Spleen (tissue), 11 donors: ENCODE measurements at regions not wholly inside any gene's neighbourhood (a gene's known extent, or its start where the extent isn't known, plus 50 kb on each side); places are given as distances from the start of the nearest gene placed in this dataset.
"Not testable (repeated sequence)": the region's sequence is repeated elsewhere in the genome, so short reads cannot be mapped to it uniquely, and the experiment has no call there.

Experiments used
- DNase-seq: peaks from one replicate; pipeline ENCODE4 v3.0.0-alpha.2; 2020
- H3K27ac ChIP-seq, 8 donors: fragments of 200-600 bp; sonication (generic) in 7 of 8; 1 replicate in 4 of 8; 2 replicates in 4 of 8; pipeline versions ENCODE4 v1.5.0 to v1.8.0; 2016 to 2021; ENCODE audit warnings: inconsistent platforms in 4 of 8, mild to moderate bottlenecking in 4 of 8, moderate library complexity in 1 of 8
- H3K27me3 ChIP-seq, 7 donors: fragments of 200-600 bp; sonication (generic) in 6 of 7; replicated peaks in 1 of 7; 1 replicate in 4 of 7; 2 replicates in 3 of 7; pipeline versions ENCODE4 v1.5.0 to v1.8.0; 2016 to 2021; ENCODE audit warnings: inconsistent platforms in 3 of 7, mild to moderate bottlenecking in 1 of 7
- H3K36me3 ChIP-seq, 6 donors: fragments of 200-600 bp; sonication (generic) in 5 of 6; 1 replicate in 4 of 6; 2 replicates in 2 of 6; pipeline versions ENCODE4 v1.5.0 to v1.8.0; 2016 to 2021; ENCODE audit warnings: inconsistent platforms in 2 of 6
- H3K4me1 ChIP-seq, 6 donors: fragments of 200-600 bp; sonication (generic) in 5 of 6; 1 replicate in 3 of 6; 2 replicates in 3 of 6; pipeline versions ENCODE4 v1.5.0 to v1.8.0; 2016 to 2021; ENCODE audit warnings: inconsistent platforms in 3 of 6
- H3K4me3 ChIP-seq, 8 donors: fragments of 200-600 bp; sonication (generic) in 7 of 8; 1 replicate in 4 of 8; 2 replicates in 4 of 8; pipeline versions ENCODE4 v1.5.0 to v1.8.0; 2016 to 2021; ENCODE audit warnings: inconsistent platforms in 4 of 8, mild to moderate bottlenecking in 4 of 8, moderate library complexity in 2 of 8
- H3K9me3 ChIP-seq, 8 donors: fragments of 200-600 bp; sonication (generic) in 7 of 8; 1 replicate in 4 of 8; 2 replicates in 4 of 8; pipeline versions ENCODE4 v1.5.0 to v1.8.0; 2016 to 2021; ENCODE audit warnings: inconsistent platforms in 4 of 8
- POLR2A ChIP-seq, 3 donors: fragments of 450-650 bp; IDR thresholded peaks; one replicate each; pipeline ENCODE4 v1.5.1; 2017; ENCODE audit warnings: antibody characterized with exemption in 3 of 3, mild to moderate bottlenecking in 1 of 3
- POLR2AphosphoS5 ChIP-seq, 3 donors: sonication (generic); formaldehyde crosslinking; IDR thresholded peaks; one replicate each; pipeline ENCODE4 v1.5.1; 2017; ENCODE audit warnings: antibody characterized with exemption in 3 of 3
- WGBS, 5 donors: extraction: QIAGEN DNeasy Blood & Tissue Kit in 3 of 5; methylation state at CpG; one replicate each; pipeline versions ENCODE4 v1.1.5 to v1.1.7; 2013 to 2018; 5-methylcytosine and 5-hydroxymethylcytosine counted together
- intact Hi-C: fragments of 100-400 bp; cut with DNase I; formaldehyde crosslinking; loops from one replicate; pipeline ENCODE4 v1.15.0; 2023; ENCODE audit warnings: low total_unique reads
- TF ChIP-seq, protein P1 (sequence below), 11 experiments: fragments of 200-600 bp in 7 of 11; fragments of 450-650 bp in 4 of 11; sonication (generic) in 4 of 11; IDR thresholded peaks in 8 of 11; conservative IDR thresholded peaks in 3 of 11; 1 replicate in 7 of 11; 2 replicates in 4 of 11; pipeline versions ENCODE4 v1.4.0 to v1.8.0; 2016 to 2021; ENCODE audit warnings: antibody characterized with exemption in 11 of 11, inconsistent platforms in 4 of 11, mild to moderate bottlenecking in 1 of 11
- donor health status: healthy with polysubstance abuse.
- donor health status: DM: no; HTN: no; CAD: no; lungs with moderate emphysema.
- donor health status: DM: no; HTN: no; CAD: no.
- donor health status: Bipolar disorder and iron deficiency.
- donor health status: healthy.
- donor health status: DM: no; HTN: no; CAD: no.
- donor health status: DM: yes; HTN: yes; CAD: no.

DNA sequence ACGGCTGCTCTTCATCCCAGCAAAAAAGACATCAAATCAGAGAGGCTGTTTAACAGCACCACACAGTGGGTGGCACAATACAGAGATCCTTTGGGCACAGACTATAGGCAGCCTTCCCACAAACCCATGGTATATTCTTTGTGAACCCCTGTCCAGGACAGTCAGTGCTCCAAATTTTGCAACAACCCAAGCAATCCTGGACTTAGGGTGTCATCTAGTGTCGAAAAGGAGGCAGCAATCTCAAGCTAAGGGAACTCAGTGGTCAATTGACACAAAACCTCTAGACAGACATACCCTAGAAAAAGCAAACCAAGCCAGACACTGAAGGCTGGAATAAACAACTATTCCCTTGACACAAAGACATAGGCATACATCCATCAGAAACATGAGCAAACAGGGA is 137.4 kb downstream of the BMP15 start:
- Histone ChIP-seq H3K27me3 (peaks cover 0 to 4% (median 0%) of the 10 kb centered on the region in 7 donors), H3K27ac (no peak overlapping the region), H3K9me3 (no peaks in the 10 kb centered on the region), H3K4me1 (no peaks in the 10 kb centered on the region), H3K36me3 (no peaks in the 10 kb centered on the region), H3K4me3 (no peak overlapping the region)
- TF ChIP-seq POLR2A (IDR thresholded peaks at IDR 0.05), result no peak
- no peak for TF ChIP-seq POLR2AphosphoS5 (IDR thresholded peaks at IDR 0.05)
- TF ChIP-seq, protein P1, sequence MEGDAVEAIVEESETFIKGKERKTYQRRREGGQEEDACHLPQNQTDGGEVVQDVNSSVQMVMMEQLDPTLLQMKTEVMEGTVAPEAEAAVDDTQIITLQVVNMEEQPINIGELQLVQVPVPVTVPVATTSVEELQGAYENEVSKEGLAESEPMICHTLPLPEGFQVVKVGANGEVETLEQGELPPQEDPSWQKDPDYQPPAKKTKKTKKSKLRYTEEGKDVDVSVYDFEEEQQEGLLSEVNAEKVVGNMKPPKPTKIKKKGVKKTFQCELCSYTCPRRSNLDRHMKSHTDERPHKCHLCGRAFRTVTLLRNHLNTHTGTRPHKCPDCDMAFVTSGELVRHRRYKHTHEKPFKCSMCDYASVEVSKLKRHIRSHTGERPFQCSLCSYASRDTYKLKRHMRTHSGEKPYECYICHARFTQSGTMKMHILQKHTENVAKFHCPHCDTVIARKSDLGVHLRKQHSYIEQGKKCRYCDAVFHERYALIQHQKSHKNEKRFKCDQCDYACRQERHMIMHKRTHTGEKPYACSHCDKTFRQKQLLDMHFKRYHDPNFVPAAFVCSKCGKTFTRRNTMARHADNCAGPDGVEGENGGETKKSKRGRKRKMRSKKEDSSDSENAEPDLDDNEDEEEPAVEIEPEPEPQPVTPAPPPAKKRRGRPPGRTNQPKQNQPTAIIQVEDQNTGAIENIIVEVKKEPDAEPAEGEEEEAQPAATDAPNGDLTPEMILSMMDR (IDR thresholded peaks at IDR 0.05 in 8 of 11, conservative IDR thresholded peaks at IDR 0.05 in 3 of 11), result no peak
- no peak for DNase-seq
- WGBS, 5 donors, result 43 to 100% (median 71%) methylated on average over 1 to 2 of the region's 2 CpGs
- intact Hi-C loops, result no loop called here

DNA sequence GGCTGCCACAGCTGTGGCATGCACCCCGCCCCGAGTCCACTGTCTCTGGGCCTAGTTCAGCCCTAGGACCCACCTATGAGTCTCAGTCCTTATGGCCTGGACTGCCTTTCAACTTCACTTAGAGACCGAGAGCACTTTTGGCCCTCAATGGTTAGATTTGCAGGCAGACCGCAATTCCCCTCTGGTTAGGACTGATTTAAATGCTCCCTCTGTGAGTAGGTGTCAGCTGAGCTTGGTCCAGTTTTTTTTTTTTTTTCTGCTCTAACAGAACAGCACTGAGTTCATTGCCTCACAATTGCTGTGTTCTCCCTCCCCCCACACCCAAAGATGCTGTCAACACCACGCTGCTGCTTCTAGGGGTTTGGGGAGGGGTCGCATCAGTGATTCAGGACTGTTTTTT is 143.2 kb downstream of the BMP15 start:
- intact Hi-C loops, result no loop called here
- Histone ChIP-seq H3K4me3 (no peak overlapping the region), H3K27me3 (peaks cover 0 to 7% (median 0%) of the 10 kb centered on the region in 7 donors), H3K36me3 (no peaks in the 10 kb centered on the region), H3K27ac (no peak overlapping the region), H3K9me3 (no peaks in the 10 kb centered on the region), H3K4me1 (no peaks in the 10 kb centered on the region)
- WGBS, 5 donors, result 68 to 96% (median 85%) methylated on average over 6 of the region's 6 CpGs
- TF ChIP-seq POLR2AphosphoS5 (IDR thresholded peaks at IDR 0.05), result no peak
- TF ChIP-seq, protein P1 (IDR thresholded peaks at IDR 0.05 in 8 of 11, conservative IDR thresholded peaks at IDR 0.05 in 3 of 11), result no peak
- no peak for DNase-seq

DNA sequence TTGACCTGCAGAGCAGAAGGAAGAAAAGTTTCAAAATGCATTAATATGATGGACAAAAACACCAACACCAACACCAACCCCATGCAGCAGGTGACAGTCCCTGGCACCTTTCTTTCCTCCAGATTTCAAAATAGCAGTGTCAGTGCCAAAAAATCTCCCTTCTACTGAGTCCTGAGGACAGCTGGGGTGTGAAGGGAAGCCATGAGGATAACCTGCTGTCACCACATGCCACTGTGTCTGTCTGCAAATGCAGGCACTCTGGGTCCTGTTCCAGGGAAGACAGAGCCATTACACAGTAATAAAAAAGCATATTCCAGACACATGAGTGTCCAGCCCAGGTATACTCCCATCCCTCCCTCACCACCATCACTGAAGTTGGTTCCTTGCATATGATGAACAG is 187.5 kb downstream of the BMP15 start:
- no peak overlapping the region for H3K4me3 ChIP-seq
- peaks cover 0 to 6% (median 0%) of the 10 kb centered on the region in 7 donors for H3K27me3 ChIP-seq
- no peaks in the 10 kb centered on the region for H3K36me3 ChIP-seq
- no peak for TF ChIP-seq POLR2A (IDR thresholded peaks at IDR 0.05)
- TF ChIP-seq POLR2AphosphoS5 (IDR thresholded peaks at IDR 0.05), result no peak
- TF ChIP-seq, protein P1 (IDR thresholded peaks at IDR 0.05 in 8 of 11, conservative IDR thresholded peaks at IDR 0.05 in 3 of 11), result no peak
- H3K9me3 ChIP-seq, result no peaks in the 10 kb centered on the region
- intact Hi-C loops, result no loop called here
- no peak for DNase-seq
- no peaks in the 10 kb centered on the region for H3K4me1 ChIP-seq
- no peak overlapping the region for H3K27ac ChIP-seq

DNA sequence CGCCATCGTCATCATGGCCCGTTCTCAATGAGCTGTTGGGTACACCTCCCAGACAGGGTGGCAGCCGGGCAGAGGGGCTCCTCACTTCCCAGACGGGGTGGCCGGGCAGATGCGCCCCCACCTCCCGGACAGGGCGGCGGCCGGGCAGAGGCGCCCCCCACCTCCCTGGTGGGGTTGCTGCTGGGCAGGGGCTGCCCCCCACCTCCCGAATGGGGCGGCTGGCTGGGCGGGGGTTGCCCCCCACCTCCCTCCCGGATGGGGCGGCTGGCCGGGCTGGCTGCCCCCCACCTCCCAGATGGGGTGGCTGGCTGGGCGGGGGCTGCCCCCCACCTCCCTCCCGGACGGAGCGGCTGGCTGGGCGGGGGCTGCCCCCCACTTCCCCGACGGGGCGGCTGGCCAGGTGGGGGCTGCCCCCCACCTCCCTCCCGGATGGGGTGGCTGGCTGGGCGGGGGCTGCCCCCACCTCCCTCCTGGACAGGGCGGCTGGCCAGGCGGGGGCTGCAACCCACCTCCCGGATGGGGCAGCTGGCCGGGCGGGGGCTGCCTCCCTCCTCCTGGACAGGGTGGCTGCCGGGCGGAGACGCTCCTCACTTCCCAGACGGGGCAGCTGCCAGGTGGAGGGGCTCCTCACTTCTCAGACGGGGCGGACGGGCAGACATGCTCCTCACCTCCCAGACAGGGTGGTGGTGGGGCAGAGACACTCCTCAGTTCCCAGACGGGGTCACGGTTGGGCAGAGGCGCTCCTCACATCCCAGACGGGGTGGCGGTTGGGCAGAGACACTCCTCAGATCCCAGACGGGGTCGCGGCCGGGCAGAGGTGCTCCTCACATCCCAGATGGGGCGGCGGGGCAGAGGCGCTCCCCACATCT is 208.8 kb downstream of the BMP15 start:
- H3K4me3 ChIP-seq, H3K36me3 ChIP-seq, DNase-seq, H3K27ac ChIP-seq, H3K4me1 ChIP-seq, intact Hi-C loops: not testable (repeated sequence)
- H3K27me3 ChIP-seq, result peaks cover 0 to 13% (median 0%) of the 10 kb centered on the region in 7 donors
- WGBS, 5 donors, result 80 to 100% (median 93%) methylated on average over 1 to 49 of the region's 52 CpGs
- peaks cover 0 to 17% (median 2%) of the 10 kb centered on the region in 8 donors for H3K9me3 ChIP-seq

DNA sequence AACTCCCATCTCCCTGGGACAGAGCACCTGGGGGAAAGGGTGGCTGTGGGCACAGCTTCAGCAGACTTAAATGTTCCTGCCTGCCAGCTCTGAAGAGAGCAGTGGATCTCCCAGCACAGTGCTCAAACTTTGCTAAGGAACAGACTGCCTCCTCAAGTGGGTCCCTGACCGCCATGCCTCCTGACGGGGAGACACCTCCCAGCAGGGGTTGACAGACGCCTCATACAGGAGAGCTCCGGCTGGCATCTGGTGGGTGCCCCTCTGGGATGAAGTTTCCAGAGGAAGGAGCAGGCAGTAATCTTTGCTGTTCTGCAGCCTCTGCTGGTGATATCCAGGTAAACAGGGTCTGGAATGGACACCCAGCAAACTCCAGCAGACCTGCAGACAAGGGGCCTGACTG is 206.9 kb upstream of the NUDT10 start:
- H3K27me3 ChIP-seq, result peaks cover 0 to 16% (median 0%) of the 10 kb centered on the region in 7 donors
- intact Hi-C loops, H3K4me3 ChIP-seq, H3K36me3 ChIP-seq, H3K27ac ChIP-seq, H3K4me1 ChIP-seq, H3K9me3 ChIP-seq: not testable (repeated sequence)
- peak; percentile 51 for DNase-seq
- 80 to 100% (median 89%) methylated on average over 3 to 4 of the region's 4 CpGs; no CpG with 5 or more reads in 1 of the 5 donors for WGBS, 5 donors
